Mucosa of rectum (tissue), 2 donors: ENCODE measurements at regions not wholly inside any gene's neighbourhood (a gene's known extent, or its start where the extent isn't known, plus 50 kb on each side); places are given as distances from the start of the nearest gene placed in this dataset.

Experiments
- H3K27ac ChIP-seq, 2 donors: one replicate each; pipeline ENCODE4 v1.7.0; 2013; ENCODE audit warnings: inconsistent platforms in 2 of 2, low read depth in 2 of 2, low read length in 2 of 2
- H3K27me3 ChIP-seq, 2 donors: one replicate each; pipeline ENCODE4 v1.7.0; 2013; ENCODE audit warnings: low read length in 2 of 2; ENCODE audit not compliant: control insufficient read depth in 2 of 2, insufficient read depth in 2 of 2
- H3K36me3 ChIP-seq, 2 donors: one replicate each; pipeline ENCODE4 v1.7.0; 2013; ENCODE audit warnings: low read length in 2 of 2; ENCODE audit not compliant: control insufficient read depth in 2 of 2, insufficient read depth in 2 of 2
- H3K4me1 ChIP-seq, 2 donors: one replicate each; pipeline ENCODE4 v1.7.0; 2013; ENCODE audit warnings: low read length in 2 of 2, mild to moderate bottlenecking in 1 of 2; ENCODE audit not compliant: control insufficient read depth in 2 of 2, insufficient read depth in 2 of 2
- H3K4me3 ChIP-seq, 2 donors: one replicate each; pipeline ENCODE4 v1.7.0; 2013; ENCODE audit warnings: low read length in 2 of 2
- H3K9ac ChIP-seq, 2 donors: one replicate each; pipeline ENCODE4 v1.7.0; 2013; ENCODE audit warnings: low read length in 2 of 2, low read depth in 1 of 2, mild to moderate bottlenecking in 1 of 2
- H3K9me3 ChIP-seq, 2 donors: one replicate each; pipeline ENCODE4 v1.7.0; 2013; ENCODE audit warnings: low read length in 2 of 2; ENCODE audit not compliant: control insufficient read depth in 2 of 2
- donor health status: healthy.
- donor health status: Normal muscosa, but diverticular disease.

- H3K9me3 ChIP-seq = no peaks in the 10 kb centered on the region
- no peak overlapping the region for H3K9ac ChIP-seq
- H3K4me1 ChIP-seq = no peaks in the 10 kb centered on the region
- peaks cover 47 to 75% of the 10 kb centered on the region in 2 donors for H3K36me3 ChIP-seq
- no peak overlapping the region for H3K4me3 ChIP-seq
- no peak overlapping the region for H3K27ac ChIP-seq
- no peaks in the 10 kb centered on the region for H3K27me3 ChIP-seq
Observed at GRCh38 chr1:232486454-232487207, 143.3 kb downstream of the SIPA1L2 start.

- Histone ChIP-seq H3K4me3 (no peak overlapping the region), H3K36me3 (peaks cover 44 to 69% of the 10 kb centered on the region in 2 donors), H3K9me3 (no peaks in the 10 kb centered on the region), H3K9ac (no peak overlapping the region), H3K27me3 (no peaks in the 10 kb centered on the region), H3K4me1 (no peaks in the 10 kb centered on the region), H3K27ac (no peak overlapping the region)
Observed at GRCh38 chr1:232486006-232486405, 143.9 kb downstream of the SIPA1L2 start.

- Histone ChIP-seq H3K4me1 (no peaks in the 10 kb centered on the region), H3K27me3 (no peaks in the 10 kb centered on the region), H3K27ac (no peak overlapping the region), H3K9me3 (no peaks in the 10 kb centered on the region), H3K9ac (no peak overlapping the region), H3K36me3 (peaks cover 35 to 59% of the 10 kb centered on the region in 2 donors), H3K4me3 (no peak overlapping the region)
Observed at GRCh38 chr1:232484856-232485255, 145.1 kb downstream of the SIPA1L2 start.

DNA sequence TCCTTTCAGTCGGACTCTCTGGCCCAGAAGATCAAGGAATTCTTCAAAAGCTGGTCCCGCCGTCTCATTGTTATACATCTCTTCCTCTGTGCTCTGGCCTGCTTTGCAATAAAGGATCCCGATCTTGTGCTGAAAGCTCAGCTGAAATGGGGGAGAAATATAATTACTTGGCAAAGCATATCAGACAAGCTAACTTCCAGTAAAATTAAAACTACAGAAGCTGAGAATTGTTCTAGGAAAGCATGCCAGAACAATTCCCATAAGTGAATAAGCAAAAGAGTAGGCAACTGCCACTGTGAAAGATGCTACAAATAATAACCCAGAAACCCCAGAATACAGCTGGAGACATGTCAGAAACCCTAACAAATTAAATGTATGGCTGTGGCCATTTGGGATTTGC, 146.1 kb downstream of the SIPA1L2 start:
- H3K4me1 ChIP-seq = no peaks in the 10 kb centered on the region
- no peak overlapping the region for H3K4me3 ChIP-seq
- no peak overlapping the region for H3K9ac ChIP-seq
- H3K27ac ChIP-seq = no peak overlapping the region
- H3K9me3 ChIP-seq = no peaks in the 10 kb centered on the region
- H3K27me3 ChIP-seq = no peaks in the 10 kb centered on the region
- H3K36me3 ChIP-seq = peaks cover 34 to 58% of the 10 kb centered on the region in 2 donors

- Histone ChIP-seq H3K9me3 (no peaks in the 10 kb centered on the region), H3K4me1 (no peaks in the 10 kb centered on the region), H3K4me3 (no peak overlapping the region), H3K36me3 (peaks cover 38 to 56% of the 10 kb centered on the region in 2 donors), H3K27ac (no peak overlapping the region), H3K9ac (no peak overlapping the region), H3K27me3 (no peaks in the 10 kb centered on the region)
Observed at GRCh38 chr1:232481091-232481490, 148.8 kb downstream of the SIPA1L2 start.

DNA sequence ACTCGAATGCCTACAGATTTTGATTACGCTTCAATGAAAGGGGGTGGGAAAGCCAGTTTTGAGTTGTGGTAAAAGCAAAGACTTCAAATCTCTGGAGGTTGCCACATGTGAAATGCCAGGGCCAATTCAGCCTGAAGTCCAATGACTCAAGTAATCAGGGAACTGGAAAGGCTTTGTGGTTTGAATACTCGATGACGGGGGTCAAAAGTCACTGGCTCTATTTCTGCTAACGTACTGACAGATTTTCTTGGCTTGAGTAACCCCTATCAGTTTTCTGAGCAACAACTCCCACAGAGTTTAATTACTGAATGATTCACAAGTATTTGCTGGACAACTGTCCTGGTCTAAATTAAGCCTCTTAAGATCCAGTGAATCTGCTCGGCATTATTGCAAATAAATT, 152.2 kb downstream of the SIPA1L2 start:
- H3K4me3 ChIP-seq = no peak overlapping the region
- no peaks in the 10 kb centered on the region for H3K27me3 ChIP-seq
- H3K4me1 ChIP-seq = no peaks in the 10 kb centered on the region
- H3K27ac ChIP-seq = no peak overlapping the region
- H3K9ac ChIP-seq = no peak overlapping the region
- H3K9me3 ChIP-seq = no peaks in the 10 kb centered on the region
- H3K36me3 ChIP-seq = peaks cover 34 to 35% of the 10 kb centered on the region in 2 donors

DNA sequence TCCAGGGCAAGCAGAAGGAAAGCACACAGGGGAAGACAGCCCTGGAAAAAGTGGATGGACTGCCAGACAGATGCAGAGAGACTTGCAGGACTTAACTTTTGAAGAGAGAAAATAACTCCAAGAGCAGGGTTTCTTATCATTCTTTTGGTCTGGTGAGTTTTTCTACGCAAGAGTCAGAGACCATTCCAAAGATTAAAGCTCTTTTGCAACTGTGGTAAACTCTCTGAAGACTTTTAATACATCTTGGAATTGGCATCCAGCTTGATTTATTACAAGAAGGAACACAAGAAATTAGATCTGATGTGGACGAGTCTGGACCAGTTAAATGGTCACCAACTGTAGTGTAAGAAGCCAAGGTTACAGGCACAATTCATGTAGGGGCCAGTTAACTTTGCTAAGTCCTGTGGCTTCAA, 153.4 kb downstream of the SIPA1L2 start:
- Histone ChIP-seq H3K9me3 (no peaks in the 10 kb centered on the region), H3K4me1 (no peaks in the 10 kb centered on the region), H3K27ac (no peak overlapping the region), H3K9ac (no peak overlapping the region), H3K4me3 (no peak overlapping the region), H3K36me3 (peaks cover 25 to 32% of the 10 kb centered on the region in 2 donors), H3K27me3 (no peaks in the 10 kb centered on the region)

DNA sequence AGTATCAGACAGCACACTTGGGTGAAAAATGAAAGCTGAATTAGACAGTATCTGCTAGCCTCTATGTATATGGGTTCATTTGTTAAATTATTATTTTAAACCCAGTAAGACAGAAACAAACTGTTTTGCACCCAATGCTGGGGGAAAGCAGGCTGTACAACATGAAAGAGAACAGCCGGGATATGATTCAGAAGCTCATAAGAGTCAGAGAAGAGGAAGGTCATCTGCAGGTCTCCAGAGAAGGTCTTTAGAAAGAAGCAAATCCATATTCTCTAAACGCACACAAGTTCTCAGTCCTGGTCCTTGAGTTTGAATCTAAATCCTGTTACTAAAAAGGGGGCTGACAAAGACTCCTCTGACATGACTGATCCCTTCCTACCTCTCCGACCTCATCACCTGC, 155.1 kb downstream of the SIPA1L2 start:
- Histone ChIP-seq H3K27ac (no peak overlapping the region), H3K27me3 (no peaks in the 10 kb centered on the region), H3K4me1 (no peaks in the 10 kb centered on the region), H3K9ac (no peak overlapping the region), H3K36me3 (peaks cover 26 to 39% of the 10 kb centered on the region in 2 donors), H3K9me3 (no peaks in the 10 kb centered on the region), H3K4me3 (no peak overlapping the region)

GRCh38 chr1:232473900-232474299, 156.0 kb downstream of the SIPA1L2 start:
- Histone ChIP-seq H3K27ac (no peak overlapping the region), H3K36me3 (peaks cover 24 to 35% of the 10 kb centered on the region in 2 donors), H3K4me1 (no peaks in the 10 kb centered on the region), H3K9ac (no peak overlapping the region), H3K27me3 (no peaks in the 10 kb centered on the region), H3K9me3 (no peaks in the 10 kb centered on the region), H3K4me3 (no peak overlapping the region)

GRCh38 chr1:232473324-232473723, 156.6 kb downstream of the SIPA1L2 start:
- Histone ChIP-seq H3K9ac (no peak overlapping the region), H3K36me3 (peaks cover 29 to 35% of the 10 kb centered on the region in 2 donors), H3K9me3 (no peaks in the 10 kb centered on the region), H3K27me3 (no peaks in the 10 kb centered on the region), H3K27ac (no peak overlapping the region), H3K4me3 (no peak overlapping the region), H3K4me1 (no peaks in the 10 kb centered on the region)
